ENCODE measurements at regions not wholly inside any gene's neighbourhood (a gene's known extent, or its start where the extent isn't known, plus 50 kb on each side); places are given as distances from the start of the nearest gene placed in this dataset.

GRCh38 chr10:47098238-47098637 is 187.0 kb downstream of the PTPN20 start:
- TF ChIP-seq, protein P1, sequence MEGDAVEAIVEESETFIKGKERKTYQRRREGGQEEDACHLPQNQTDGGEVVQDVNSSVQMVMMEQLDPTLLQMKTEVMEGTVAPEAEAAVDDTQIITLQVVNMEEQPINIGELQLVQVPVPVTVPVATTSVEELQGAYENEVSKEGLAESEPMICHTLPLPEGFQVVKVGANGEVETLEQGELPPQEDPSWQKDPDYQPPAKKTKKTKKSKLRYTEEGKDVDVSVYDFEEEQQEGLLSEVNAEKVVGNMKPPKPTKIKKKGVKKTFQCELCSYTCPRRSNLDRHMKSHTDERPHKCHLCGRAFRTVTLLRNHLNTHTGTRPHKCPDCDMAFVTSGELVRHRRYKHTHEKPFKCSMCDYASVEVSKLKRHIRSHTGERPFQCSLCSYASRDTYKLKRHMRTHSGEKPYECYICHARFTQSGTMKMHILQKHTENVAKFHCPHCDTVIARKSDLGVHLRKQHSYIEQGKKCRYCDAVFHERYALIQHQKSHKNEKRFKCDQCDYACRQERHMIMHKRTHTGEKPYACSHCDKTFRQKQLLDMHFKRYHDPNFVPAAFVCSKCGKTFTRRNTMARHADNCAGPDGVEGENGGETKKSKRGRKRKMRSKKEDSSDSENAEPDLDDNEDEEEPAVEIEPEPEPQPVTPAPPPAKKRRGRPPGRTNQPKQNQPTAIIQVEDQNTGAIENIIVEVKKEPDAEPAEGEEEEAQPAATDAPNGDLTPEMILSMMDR (IDR thresholded peaks at IDR 0.05) = no peak
- no peak for DNase-seq
- intact Hi-C loops (cut with DNase I) = no loop called here
- Histone ChIP-seq H3K4me3 (no peak overlapping the region), H3K27ac (no peak overlapping the region), H3K9ac (ENCODE audit: low read depth in 2 of 2, low read length in 2 of 2) (no peak overlapping the region), H3K27me3 (no peaks in the 10 kb centered on the region), H3K4me1 (no peaks in the 10 kb centered on the region), H3K36me3 (no peaks in the 10 kb centered on the region), H3K9me3 (no peaks in the 10 kb centered on the region)

- DNase-seq = no peak
- H3K4me3 ChIP-seq = no peak overlapping the region
- H3K27me3 ChIP-seq = no peaks in the 10 kb centered on the region
- no peaks in the 10 kb centered on the region for H3K9me3 ChIP-seq
- H3K9ac ChIP-seq (ENCODE audit: low read depth in 2 of 2, low read length in 2 of 2) = no peak overlapping the region
- TF ChIP-seq, protein P1 (IDR thresholded peaks at IDR 0.05) = no peak
- intact Hi-C loops (cut with DNase I) = no loop called here
- H3K36me3 ChIP-seq = no peaks in the 10 kb centered on the region
- H3K4me1 ChIP-seq = no peaks in the 10 kb centered on the region
- H3K27ac ChIP-seq = no peak overlapping the region
Measured at GRCh38 chr10:47098964-47099363, 187.7 kb downstream of the PTPN20 start.

DNA sequence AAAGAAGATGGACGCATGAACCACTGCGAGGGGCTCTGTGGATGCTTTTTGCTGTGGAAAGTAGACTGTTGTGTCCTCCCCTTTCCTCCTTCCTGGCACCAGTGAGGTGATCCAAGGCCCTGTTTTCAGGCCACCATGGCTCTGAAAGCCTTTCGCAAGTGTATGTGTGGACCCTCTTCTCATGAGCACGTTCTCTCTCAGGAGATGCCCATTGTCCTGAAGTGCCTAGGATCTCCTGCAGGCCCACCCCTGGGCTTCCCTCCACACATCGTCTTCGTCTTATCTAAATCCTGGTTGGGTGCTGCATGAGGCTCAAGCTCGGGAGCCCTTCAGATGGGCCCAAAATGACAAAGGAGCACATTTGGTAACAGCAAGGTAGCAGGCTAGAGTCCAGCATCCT is 188.2 kb downstream of the PTPN20 start:
- Histone ChIP-seq H3K9me3 (no peaks in the 10 kb centered on the region), H3K9ac (ENCODE audit: low read depth in 2 of 2, low read length in 2 of 2) (no peak overlapping the region), H3K27me3 (no peaks in the 10 kb centered on the region), H3K27ac (no peak overlapping the region), H3K4me1 (no peaks in the 10 kb centered on the region), H3K4me3 (no peak overlapping the region), H3K36me3 (no peaks in the 10 kb centered on the region)
- intact Hi-C loops (cut with DNase I) = no loop called here
- TF ChIP-seq, protein P1 (IDR thresholded peaks at IDR 0.05) = no peak
- DNase-seq = no peak

DNA sequence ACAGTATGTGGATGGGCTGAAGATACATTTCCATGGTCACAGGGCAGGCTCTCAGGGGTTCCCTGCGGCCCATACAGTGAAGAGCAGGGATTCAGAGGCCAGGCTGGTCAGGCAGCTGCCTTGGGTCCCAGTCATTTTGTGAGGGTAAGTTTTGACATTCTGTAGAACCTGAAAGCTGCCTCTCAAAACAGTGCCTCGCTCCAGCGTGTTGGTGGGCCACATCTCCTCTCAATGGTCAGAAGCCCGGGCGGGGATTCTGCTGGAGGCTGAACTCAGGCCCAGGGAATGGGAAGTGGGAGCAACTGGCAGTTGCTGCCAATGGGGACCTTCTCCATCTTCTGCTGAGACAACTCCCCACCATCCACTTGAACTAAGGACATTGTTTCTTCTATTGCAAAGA is 190.0 kb downstream of the PTPN20 start:
- intact Hi-C loops (cut with DNase I) = no loop called here
- Histone ChIP-seq H3K36me3 (no peaks in the 10 kb centered on the region), H3K4me3 (no peak overlapping the region), H3K9me3 (no peaks in the 10 kb centered on the region), H3K9ac (ENCODE audit: low read depth in 2 of 2, low read length in 2 of 2) (no peak overlapping the region), H3K27me3 (no peaks in the 10 kb centered on the region), H3K27ac (no peak overlapping the region), H3K4me1 (no peaks in the 10 kb centered on the region)
- DNase-seq = no peak
- TF ChIP-seq, protein P1 (IDR thresholded peaks at IDR 0.05) = no peak

GRCh38 chr10:47101807-47102206 is 190.6 kb downstream of the PTPN20 start:
- H3K4me3 ChIP-seq = no peak overlapping the region
- no peaks in the 10 kb centered on the region for H3K9me3 ChIP-seq
- no peaks in the 10 kb centered on the region for H3K27me3 ChIP-seq
- no peaks in the 10 kb centered on the region for H3K36me3 ChIP-seq
- intact Hi-C loops (cut with DNase I) = no loop called here
- H3K9ac ChIP-seq (ENCODE audit: low read depth in 2 of 2, low read length in 2 of 2) = no peak overlapping the region
- no peak for DNase-seq
- TF ChIP-seq, protein P1 (IDR thresholded peaks at IDR 0.05) = no peak
- no peaks in the 10 kb centered on the region for H3K4me1 ChIP-seq
- H3K27ac ChIP-seq = no peak overlapping the region

DNA sequence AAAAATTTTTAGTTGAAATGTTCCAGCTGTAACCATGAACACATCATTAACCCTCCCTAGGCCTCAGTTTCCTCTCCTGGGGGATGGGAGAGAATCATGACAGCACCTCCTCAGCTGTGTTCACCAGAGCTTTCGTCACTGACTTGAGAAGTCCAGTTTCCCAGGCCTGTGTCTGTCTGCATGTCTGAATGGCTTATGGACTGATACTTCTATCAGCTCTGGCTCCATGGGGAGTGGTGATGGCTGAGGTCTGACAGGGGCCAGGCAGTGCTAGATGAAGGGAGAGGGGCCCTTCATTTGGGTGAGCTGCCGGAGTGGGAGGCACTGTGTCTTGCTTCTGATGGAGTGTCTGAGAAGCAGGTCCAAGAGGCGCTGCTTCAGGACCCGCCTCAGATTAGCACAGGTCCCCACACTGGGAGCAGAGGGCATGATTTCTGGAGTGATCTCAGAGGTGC is 192.9 kb downstream of the PTPN20 start:
- Histone ChIP-seq H3K4me3 (no peak overlapping the region), H3K27me3 (no peaks in the 10 kb centered on the region), H3K9me3 (no peaks in the 10 kb centered on the region), H3K27ac (no peak overlapping the region), H3K9ac (ENCODE audit: low read depth in 2 of 2, low read length in 2 of 2) (no peak overlapping the region), H3K4me1 (no peaks in the 10 kb centered on the region), H3K36me3 (no peaks in the 10 kb centered on the region)
- TF ChIP-seq, protein P1 (IDR thresholded peaks at IDR 0.05) = no peak
- intact Hi-C loops (cut with DNase I) = no loop called here
- DNase-seq = no peak
